GM21360 (cell line): ENCODE measurements at regions not wholly inside any gene's neighbourhood (a gene's known extent, or its start where the extent isn't known, plus 50 kb on each side); places are given as distances from the start of the nearest gene placed in this dataset.
"Not testable (repeated sequence)": the region's sequence is repeated elsewhere in the genome, so short reads cannot be mapped to it uniquely, and the experiment has no call there.

Source experiments
- ATAC-seq: cut with Tn5 transposase; IDR thresholded peaks from one replicate; pipeline ENCODE4 v1.9.1; 2021; ENCODE audit warnings: mild to moderate bottlenecking, moderate library complexity; ENCODE audit not compliant: unreplicated experiment

- no peak for ATAC-seq
Observed at GRCh38 chr13:62908321-62908720, 1492.7 kb upstream of the PCDH20 start.

GRCh38 chr13:62906896-62907295 is 1491.2 kb upstream of the PCDH20 start:
- no peak for ATAC-seq

GRCh38 chr13:62906469-62906868 is 1490.8 kb upstream of the PCDH20 start:
- ATAC-seq, result no peak

DNA sequence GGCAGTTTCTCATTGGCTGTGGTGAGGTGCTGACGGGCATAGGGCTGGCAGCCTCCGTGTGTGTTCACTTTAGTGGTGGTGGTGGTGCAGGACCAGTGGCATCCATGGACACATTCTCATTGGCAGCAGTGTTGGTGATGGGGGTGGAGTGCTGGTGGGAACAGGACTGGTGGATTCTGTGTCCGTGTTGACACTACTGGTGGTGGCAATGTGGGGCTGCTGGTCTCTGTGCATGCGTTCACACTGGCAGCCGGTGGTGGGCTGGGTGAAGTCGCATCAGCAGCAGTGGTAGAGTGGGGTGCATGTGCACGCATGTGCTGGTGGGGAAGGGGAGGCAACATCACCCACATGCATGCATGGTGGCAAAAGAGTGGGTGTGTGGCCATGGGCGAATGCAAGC is 1471.4 kb upstream of the PCDH20 start:
- ATAC-seq, result no peak

DNA sequence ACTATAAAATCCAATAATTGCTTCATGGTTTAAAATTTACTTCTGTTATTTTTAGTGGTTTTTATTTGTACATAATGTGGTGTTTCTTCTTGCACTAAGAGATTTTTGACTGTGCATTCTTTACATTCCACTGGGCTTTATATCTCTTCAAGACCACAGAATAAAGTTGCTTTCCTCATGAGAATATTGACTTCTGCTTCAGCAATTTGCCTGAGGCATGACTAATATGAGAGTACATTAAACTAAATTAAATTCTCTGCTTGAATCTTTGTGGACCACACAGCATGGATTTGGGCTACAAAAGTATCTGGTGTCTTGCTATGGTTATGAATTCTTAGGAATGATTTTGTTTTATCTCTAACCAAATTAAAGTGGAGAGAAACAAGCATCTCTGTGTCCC is 1463.4 kb upstream of the PCDH20 start:
- no peak for ATAC-seq

DNA sequence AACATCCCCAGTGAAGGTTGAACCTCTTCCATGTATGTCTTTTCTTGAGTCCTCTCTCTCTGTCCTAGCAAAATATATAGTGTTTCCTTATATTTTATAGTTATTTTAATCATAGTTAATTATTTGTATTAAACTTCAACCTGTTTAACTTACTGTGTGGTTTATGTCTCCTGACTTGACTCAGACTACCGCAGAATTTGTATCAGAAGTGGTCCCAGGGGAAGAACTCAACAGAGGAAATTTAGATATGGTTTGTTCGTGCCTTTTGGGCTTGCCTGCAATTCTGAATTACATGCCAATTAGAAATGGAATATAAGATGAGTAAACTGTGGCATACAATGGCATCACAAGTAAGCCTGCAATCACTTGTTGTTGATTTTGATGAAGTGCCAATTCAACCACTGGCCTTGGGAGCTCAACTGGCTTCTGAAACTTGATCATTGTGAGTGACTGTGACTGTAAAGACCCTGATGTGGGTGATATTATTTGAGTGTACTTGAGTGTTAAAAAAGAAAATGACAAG is 1459.5 kb upstream of the PCDH20 start:
- ATAC-seq, result no peak

GRCh38 chr13:62850331-62850730 is 1434.7 kb upstream of the PCDH20 start:
- ATAC-seq, result no peak

- no peak for ATAC-seq
Observed at GRCh38 chr13:62847520-62847919, 1431.9 kb upstream of the PCDH20 start.

DNA sequence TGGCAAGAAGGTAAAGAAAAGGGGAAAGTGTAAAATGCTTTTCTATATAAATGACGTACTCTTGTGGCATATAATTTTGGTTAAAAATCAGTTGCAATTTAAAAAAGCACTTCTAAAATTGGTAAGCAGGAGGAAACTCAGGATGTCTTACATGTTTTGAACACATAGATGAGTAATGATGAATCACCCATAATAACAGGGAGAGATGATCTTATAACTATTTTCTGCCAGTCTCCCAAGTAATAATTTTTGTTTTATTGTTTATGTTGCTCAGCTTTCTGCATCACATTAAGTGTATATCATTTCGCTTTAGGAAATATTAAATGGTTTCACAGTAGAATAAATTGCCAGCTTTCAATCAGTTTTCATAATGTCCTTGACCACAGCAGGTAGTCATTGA is 1430.7 kb upstream of the PCDH20 start:
- no peak for ATAC-seq

DNA sequence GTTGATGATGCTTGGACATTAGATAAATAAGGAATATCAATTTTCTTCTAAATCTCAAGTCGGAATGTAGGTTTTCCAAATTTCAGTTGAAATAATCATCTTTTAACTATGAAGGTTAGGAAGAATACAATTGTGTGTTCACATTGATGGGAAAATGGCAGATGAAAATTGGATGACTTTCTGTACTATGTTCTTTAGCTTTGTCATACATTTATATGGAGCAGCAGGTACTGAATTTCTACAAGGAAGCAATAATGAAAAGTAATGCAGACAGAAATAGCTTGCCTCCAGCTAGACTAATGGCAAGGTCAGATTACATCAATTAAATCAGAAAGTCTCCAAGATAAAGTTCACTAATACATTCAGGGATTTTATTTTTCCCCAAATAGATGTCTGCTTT is 1423.7 kb upstream of the PCDH20 start:
- no peak for ATAC-seq

DNA sequence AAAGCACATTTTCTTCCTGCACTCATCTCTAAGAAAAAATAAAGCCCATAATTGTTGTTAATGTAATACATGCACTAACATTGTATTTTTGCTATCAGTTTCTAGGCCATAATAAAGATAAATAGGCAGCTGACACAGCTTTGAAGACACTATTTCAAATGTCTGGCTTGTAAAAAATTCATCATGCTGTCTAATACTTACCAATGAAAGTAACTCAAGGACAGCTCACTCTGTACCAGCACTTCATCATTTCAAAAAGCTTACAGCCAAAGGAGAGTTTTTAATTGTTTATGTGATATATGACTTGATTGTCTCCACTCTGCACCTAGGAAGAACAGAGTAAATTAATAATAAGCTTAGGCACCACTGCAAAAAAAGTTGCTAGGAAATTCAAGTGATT is 1423.3 kb upstream of the PCDH20 start:
- ATAC-seq, result no peak

GRCh38 chr13:62837895-62838294 is 1422.2 kb upstream of the PCDH20 start:
- no peak for ATAC-seq

DNA sequence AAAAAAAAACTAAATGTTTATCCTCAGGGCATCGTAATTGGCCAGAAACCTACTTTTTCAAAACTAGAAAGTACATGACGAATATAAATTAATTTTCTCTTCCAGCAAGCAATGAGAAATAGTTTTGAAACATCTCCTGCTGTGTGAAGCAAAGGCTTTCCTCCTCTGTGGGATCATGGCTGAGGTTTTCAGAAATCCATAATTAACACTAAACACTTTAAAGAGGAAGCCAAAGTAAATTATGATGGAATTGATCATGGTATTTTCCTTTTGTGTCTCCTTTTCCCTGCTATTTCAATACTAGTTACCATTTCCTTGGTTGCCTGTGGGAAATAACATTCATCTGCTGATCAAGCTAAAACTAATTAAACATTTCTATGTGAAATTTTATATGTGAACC is 1413.8 kb upstream of the PCDH20 start:
- no peak for ATAC-seq

- ATAC-seq, result no peak
Observed at GRCh38 chr13:62799931-62800436, 1384.3 kb upstream of the PCDH20 start.

GRCh38 chr13:62799038-62799535 is 1383.4 kb upstream of the PCDH20 start:
- no peak for ATAC-seq

GRCh38 chr13:62793850-62794249 is 1378.2 kb upstream of the PCDH20 start:
- no peak for ATAC-seq

DNA sequence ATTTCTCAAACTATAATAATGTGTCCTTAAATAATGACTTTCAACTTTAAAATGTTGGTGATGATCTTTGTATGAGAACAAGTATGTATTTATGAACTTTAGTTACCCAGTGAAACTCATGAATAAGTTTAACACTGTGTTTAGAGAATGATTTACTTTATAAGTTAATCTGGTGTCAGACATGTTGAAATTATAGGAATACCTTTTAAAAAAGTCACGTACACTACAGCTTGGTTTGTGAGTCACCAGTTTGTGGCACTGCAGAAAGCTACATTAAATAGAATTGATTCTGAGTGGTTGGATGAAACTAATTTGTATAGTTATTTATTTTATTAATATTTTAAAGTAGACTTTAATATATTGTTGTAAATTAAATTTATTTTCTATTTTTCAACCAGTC is 1366.2 kb upstream of the PCDH20 start:
- no peak for ATAC-seq

- ATAC-seq, result no peak
Observed at GRCh38 chr13:62779161-62779560, 1363.5 kb upstream of the PCDH20 start.

- ATAC-seq, result no peak
Observed at GRCh38 chr13:62767473-62767872, 1351.8 kb upstream of the PCDH20 start.

DNA sequence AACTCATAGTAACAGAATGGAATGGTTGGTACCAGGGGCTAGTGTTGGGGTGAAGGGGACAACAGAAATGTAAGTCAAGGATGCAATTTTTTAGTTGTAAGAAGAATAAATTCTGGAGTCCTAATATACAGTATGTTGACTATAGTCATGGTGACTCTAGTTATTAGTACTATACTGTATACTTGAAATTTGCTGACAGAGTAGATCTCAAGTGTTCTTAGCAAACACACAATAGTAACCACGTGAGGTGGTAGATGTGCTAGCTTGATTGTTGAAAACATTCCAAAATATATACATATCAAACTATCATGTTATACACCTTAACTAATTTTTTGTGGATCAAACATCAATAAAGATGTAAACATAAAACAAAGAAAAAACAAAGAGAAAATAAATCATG is 1345.1 kb upstream of the PCDH20 start:
- no peak for ATAC-seq

DNA sequence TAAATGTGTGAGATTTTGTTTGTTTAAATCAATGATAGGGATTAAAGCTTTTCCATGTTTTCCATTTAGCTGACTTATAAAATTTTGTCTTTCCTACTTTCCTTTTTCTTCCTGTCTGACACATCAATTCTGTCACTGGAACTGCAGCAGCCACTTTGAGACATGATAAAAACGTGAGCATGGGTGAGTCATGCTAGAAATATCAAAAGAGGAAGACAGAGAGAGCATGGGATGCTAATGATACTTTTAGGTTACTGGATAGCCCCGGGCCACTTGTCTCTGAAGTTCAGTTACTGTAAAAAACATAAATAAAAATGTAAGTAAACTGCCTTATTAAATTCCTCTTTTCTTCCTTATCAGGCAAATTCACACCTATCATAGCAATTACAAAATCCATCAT is 1332.0 kb upstream of the PCDH20 start:
- no peak for ATAC-seq

GRCh38 chr13:62747152-62747551 is 1331.5 kb upstream of the PCDH20 start:
- ATAC-seq, result no peak

- ATAC-seq, result not testable (repeated sequence)
Observed at GRCh38 chr13:62729746-62730145, 1314.1 kb upstream of the PCDH20 start.
